ENCODE measurements at regions not wholly inside any gene's neighbourhood (a gene's known extent, or its start where the extent isn't known, plus 50 kb on each side); places are given as distances from the start of the nearest gene placed in this dataset.
"Not testable (repeated sequence)": the region's sequence is repeated elsewhere in the genome, so short reads cannot be mapped to it uniquely, and the experiment has no call there.

DNA sequence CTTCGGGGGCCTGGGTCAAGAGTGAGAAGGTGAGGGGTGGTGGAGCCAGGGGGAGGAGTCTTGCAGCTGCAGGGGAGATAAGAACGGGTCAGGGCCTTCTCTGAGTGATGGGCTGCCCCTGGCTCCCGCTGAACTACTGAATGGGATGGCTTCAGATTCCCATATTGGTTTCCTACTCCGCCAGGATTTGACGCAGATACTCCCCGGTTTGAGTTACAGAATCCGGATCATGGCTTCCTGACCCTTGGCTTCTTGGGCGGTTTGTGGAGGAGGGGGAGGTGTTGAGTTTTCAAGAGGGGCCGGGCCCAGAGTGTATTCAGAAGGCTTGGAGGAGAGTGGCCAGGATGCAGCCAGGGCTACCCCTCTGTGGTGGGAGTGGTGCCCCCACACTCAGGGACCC is 119.9 kb upstream of the ATP2B2 start:
- DNase-seq (ENCODE audit: low spot score) = no peak

DNA sequence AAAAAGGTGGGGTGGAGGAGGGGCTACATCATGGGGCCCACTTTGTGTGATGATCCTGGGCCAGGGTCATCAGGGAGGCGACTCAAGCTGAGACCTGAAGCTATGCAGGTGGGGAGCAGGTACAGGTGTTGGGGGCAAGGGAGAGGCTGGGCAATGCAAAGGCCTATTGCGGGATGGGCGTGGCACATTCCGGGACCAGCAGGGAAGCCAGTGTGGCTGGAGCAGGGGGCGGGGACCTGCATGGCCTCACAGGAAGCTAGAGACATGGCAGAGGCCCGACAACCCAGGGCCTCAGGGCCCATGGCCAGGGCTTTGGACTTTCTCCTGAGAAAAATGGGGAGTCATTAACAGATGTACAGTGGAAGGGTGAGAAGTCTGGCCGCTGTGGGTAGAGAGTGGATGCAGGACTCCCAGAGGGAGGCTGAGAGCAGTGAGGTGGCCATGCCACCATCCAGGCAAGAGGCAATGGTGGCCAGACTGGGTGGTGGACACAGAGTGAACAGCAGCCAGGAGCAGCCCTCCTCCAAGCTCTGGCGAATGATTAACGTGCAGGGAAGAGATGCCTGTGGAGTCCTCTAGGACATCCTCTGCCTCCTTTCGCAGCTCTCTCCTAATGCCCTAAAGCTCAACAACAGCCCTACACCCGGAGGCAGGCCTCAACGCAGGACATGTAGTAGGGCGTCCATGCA is 122.6 kb upstream of the ATP2B2 start:
- no peak for DNase-seq (ENCODE audit: low spot score)

- no peak for DNase-seq (ENCODE audit: low spot score)
Observed at GRCh38 chr3:10628891-10629670, 123.7 kb upstream of the ATP2B2 start.

DNA sequence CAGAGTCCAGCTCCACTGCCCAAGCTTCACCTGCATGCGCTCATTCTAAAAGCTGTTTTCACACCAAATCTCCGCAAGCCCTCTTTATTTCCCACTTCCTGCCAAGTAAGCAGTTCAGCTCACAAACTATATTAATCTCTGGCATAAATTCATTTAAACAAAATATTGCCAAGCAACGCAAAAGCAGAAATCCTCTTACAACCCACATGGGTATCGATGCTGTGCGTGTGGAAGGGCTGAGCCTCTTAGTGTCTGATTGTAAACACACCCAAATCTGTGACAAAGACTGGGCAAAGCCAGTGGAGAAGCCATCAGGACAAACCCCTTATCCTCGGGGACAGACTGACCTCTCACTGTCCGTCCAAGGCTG is 124.3 kb upstream of the ATP2B2 start:
- no peak for DNase-seq (ENCODE audit: low spot score)

- no peak for DNase-seq (ENCODE audit: low spot score)
Observed at GRCh38 chr3:10631224-10631623, 125.8 kb upstream of the ATP2B2 start.

- DNase-seq (ENCODE audit: low spot score) = no peak
Observed at GRCh38 chr3:10632125-10632524, 126.7 kb upstream of the ATP2B2 start.

DNA sequence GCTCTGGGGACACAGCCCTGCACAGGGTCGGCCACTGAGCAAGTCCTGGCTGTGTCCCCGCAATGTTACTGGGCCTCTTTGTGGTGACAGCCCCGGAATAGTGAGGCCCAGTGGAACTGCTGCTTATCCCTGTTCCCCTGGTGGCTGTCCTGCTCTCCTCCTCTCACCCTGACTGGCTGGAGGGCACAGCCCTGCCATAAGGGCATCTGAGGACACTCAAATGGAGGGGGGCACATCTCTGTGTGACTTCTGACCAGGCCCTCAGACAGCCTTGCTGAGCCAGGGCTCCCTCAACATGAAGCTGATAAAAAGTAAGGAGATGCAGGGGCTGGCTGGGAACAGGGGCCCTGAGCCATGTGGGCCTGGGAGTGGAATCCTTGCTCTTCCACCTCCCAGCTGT is 127.4 kb upstream of the ATP2B2 start:
- no peak for DNase-seq (ENCODE audit: low spot score)

- no peak for DNase-seq (ENCODE audit: low spot score)
Observed at GRCh38 chr3:10635446-10636076, 130.2 kb upstream of the ATP2B2 start.

DNA sequence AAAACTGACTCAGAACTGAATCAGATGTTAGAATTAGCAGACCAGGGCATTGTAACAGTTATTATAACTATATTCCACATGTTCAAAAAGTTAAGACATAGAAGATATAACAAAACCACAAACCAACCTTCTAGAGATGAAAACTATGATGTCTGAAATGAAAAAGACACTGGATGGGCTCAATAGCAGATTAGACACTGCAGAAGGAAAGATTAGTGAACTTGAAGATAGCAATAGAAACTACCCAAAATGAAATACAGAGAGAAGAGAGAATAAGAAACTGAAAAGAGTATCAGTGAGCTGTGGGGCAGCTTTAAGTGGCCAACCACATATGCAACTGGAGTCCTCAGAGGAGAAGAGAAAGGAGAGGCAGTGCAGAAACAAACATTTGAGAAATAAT is 132.0 kb upstream of the ATP2B2 start:
- no peak for DNase-seq (ENCODE audit: low spot score)

GRCh38 chr3:10638466-10638865 is 133.1 kb upstream of the ATP2B2 start:
- DNase-seq (ENCODE audit: low spot score) = no peak

DNA sequence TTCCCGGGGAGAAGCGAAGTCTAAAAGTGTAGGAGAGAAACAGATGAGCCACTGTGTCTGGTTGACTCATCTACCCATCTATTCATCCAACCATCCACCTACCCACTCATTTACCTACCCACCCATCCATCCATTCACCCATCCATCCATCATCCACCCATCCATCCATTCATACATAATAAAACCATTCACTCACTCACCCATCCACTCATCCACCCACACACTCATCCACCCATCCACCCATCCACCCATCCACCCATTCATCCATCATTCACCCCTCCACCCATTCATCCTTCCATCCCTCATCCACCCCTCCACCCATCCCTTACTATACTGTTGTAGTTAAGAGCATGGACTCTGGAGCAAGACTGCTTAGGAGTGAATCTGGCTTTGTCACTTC is 136.4 kb upstream of the ATP2B2 start:
- no peak for DNase-seq (ENCODE audit: low spot score)

- DNase-seq (ENCODE audit: low spot score) = no peak
Observed at GRCh38 chr3:10644189-10644588, 138.8 kb upstream of the ATP2B2 start.

GRCh38 chr3:10645800-10646199 is 140.4 kb upstream of the ATP2B2 start:
- no peak for DNase-seq (ENCODE audit: low spot score)

DNA sequence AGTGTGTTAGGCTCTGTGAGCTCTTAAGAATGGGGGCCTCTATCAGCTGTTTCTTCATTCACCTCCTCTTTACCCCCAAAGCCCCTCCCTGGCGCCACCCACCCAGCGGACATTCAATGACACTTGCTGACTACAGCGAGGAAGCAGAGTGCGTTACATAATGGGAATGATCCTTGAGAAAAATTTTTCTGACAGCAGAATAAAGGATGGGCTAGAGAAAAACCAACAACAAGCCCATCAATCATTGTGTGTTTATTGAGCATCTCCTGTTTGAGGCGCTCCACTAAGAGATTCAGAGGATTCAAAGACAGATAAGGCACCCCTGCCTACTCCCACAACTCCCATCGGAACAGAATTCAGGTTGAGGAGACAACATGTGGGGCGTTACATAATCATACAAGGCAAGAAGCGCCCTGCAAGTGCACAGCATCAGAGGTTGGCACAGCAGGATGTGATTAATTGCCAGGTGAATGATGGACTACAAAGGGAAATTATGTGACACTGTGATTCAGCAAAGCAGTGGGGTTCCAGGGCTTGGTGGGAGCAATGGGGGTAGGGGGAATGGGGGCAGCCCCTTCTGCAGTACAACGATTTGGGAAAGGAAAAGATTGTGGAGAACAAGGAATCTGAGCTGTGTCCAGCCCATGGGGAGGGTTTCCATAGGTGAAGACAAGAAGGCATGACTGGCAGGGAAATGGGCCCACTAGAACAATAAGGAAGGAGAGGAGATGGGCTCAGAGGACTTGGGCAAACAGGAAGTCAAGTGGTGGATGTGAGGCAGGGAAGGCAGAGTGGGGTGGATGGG is 141.3 kb upstream of the ATP2B2 start:
- no peak for DNase-seq (ENCODE audit: low spot score)

GRCh38 chr3:10647376-10647775 is 142.0 kb upstream of the ATP2B2 start:
- DNase-seq (ENCODE audit: low spot score) = no peak

- no peak for DNase-seq (ENCODE audit: low spot score)
Observed at GRCh38 chr3:10648181-10648580, 142.8 kb upstream of the ATP2B2 start.

- DNase-seq (ENCODE audit: low spot score) = not testable (repeated sequence)
Observed at GRCh38 chr3:10649463-10649862, 144.1 kb upstream of the ATP2B2 start.

- no peak for DNase-seq (ENCODE audit: low spot score)
Observed at GRCh38 chr3:10651506-10651905, 146.1 kb upstream of the ATP2B2 start.

DNA sequence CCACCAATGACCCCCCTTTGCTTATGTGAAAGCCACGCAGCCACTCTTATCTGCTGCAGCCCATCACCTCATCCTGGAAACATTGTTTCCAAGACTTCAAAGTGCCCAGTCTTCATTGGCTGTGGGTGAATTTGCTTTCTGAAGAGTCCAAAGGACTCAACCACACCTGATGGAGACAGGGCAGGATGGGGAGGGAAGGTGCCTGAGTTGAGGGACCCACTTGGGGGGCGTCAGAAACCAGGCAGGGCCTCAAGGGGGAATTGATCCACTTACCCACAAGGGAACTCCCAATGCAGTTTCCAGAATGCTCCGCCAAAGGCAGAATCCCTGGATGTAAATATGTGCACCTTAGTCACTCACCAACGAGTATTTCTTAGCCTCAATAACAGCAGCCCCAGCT is 147.9 kb upstream of the ATP2B2 start:
- no peak for DNase-seq (ENCODE audit: low spot score)

DNA sequence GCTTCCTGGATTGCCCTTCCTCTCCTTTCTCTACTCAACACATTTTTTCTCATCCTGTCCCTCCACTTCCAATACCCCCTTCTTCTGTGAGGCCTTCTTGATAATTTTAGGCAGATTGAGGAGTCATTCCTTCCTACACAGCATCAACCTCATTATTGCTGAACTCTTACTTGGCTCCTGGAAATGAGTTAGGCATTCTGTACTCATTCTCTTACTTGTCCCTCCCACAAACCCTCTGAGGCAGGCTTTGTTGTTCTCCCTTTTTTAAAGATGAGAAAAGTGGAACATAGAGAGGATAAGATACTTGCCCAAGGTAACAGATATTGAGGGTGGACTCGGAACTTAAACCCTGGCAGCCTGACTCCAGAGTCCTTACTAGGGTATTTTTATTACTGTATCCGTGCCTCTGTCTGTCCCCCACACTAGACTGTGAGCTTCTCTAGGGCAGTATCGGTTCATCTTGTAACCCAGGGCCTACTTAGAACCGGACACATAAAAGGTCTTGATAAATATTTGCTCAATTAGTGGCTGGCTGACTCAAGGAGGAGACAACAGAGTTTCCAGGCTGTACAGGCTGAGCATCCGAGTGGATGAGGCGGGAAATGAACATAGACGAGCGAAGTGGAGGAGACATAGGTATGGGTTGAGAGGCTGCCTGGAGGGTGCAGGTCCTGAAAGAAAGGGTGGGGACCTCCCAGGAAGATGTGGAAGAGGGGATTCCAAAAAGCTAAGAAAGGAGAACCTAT is 148.7 kb upstream of the ATP2B2 start:
- no peak for DNase-seq (ENCODE audit: low spot score)

GRCh38 chr3:10655105-10655504 is 149.7 kb upstream of the ATP2B2 start:
- no peak for DNase-seq (ENCODE audit: low spot score)

DNA sequence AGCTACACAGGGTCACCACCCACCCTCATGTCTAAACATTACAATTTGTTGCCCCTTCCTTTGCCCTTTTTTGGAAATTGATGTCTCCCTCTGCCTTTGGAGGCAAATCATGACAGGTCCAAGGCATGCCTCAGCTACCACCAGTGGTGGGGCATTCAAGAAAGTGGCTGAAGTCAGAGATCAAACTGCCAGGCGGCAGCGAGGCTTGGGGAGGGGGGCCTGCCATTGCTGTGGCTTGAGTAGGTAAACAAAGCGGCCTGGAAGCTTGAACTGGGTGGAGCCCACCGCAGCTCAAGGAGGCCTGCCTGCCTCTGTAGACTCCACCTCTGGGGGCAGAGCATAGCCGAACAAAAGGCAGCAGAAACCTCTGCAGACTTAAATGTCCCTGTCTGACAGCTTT is 152.0 kb upstream of the ATP2B2 start:
- not testable (repeated sequence) for DNase-seq (ENCODE audit: low spot score)

Measured in hematopoietic multipotent progenitor cell treated with erythropoietin and hydrocortisone succinate and interleukin-3 and kit ligand, for 15 days (in vitro differentiated cells).